ENCODE measurements at regions not wholly inside any gene's neighbourhood (a gene's known extent, or its start where the extent isn't known, plus 50 kb on each side); places are given as distances from the start of the nearest gene placed in this dataset.
"Not testable (repeated sequence)": the region's sequence is repeated elsewhere in the genome, so short reads cannot be mapped to it uniquely, and the experiment has no call there.

GRCh38 chr13:44797685-44798084 lies 191.6 kb downstream of the NUFIP1 start:
- Mint-ChIP-seq H3K27ac (ENCODE audit: unreplicated experiment) (no peak overlapping the region), H3K4me1 (ENCODE audit: low read depth, unreplicated experiment) (peaks cover 10% of the 10 kb centered on the region), H3K27me3 (ENCODE audit: low read depth, unreplicated experiment) (no peaks in the 10 kb centered on the region), H3K9me3 (ENCODE audit: unreplicated experiment) (no peaks in the 10 kb centered on the region), H3K36me3 (ENCODE audit: low read depth, unreplicated experiment) (peaks cover 2% of the 10 kb centered on the region), H3K4me3 (ENCODE audit: unreplicated experiment) (no peak overlapping the region)
- Histone ChIP-seq H3K4me2 (ENCODE audit: low read length) (no peak overlapping the region), H3K4me1 (ENCODE audit: insufficient read depth, low read length) (peaks cover 10% of the 10 kb centered on the region), H3K27me3 (ENCODE audit: insufficient read depth, low read length) (no peaks in the 10 kb centered on the region), H3K36me3 (ENCODE audit: insufficient read depth, low read length) (no peaks in the 10 kb centered on the region), H3K9ac (ENCODE audit: low read length) (no peak overlapping the region), H3K27ac (ENCODE audit: low read depth, low read length) (no peak overlapping the region), H3K4me3 (ENCODE audit: insufficient read depth, low read depth, low read length) (no peak overlapping the region), H3K9me3 (ENCODE audit: insufficient read depth, low read depth, low read length) (no peaks in the 10 kb centered on the region), H3K79me2 (ENCODE audit: insufficient read depth, low read length) (no peaks in the 10 kb centered on the region), H2AFZ (ENCODE audit: low read depth, low read length) (no peak overlapping the region), H4K20me1 (ENCODE audit: insufficient read depth, low read length) (no peaks in the 10 kb centered on the region)
- FAIRE-seq (no peak), DNase-seq (ENCODE audit: low read depth) (no peak)
- no peak for TF ChIP-seq EZH2 (IDR thresholded peaks at IDR 0.05; ENCODE audit: insufficient read depth, low read length)
- no peak for TF ChIP-seq CTCF (IDR thresholded peaks at IDR 0.05; ENCODE audit: insufficient read depth, low read depth, low read length)

GRCh38 chr13:44796597-44797490 lies 192.4 kb downstream of the NUFIP1 start:
- H3K27me3 Mint-ChIP-seq (ENCODE audit: low read depth, unreplicated experiment) = no peaks in the 10 kb centered on the region
- no peak for DNase-seq (ENCODE audit: low read depth)
- no peak for FAIRE-seq
- H3K9me3 Mint-ChIP-seq (ENCODE audit: unreplicated experiment) = no peaks in the 10 kb centered on the region
- peaks cover 2% of the 10 kb centered on the region for H3K4me1 Mint-ChIP-seq (ENCODE audit: low read depth, unreplicated experiment)
- H3K9me3 ChIP-seq (ENCODE audit: insufficient read depth, low read depth, low read length) = no peaks in the 10 kb centered on the region
- no peak overlapping the region for H3K9ac ChIP-seq (ENCODE audit: low read length)
- no peaks in the 10 kb centered on the region for H4K20me1 ChIP-seq (ENCODE audit: insufficient read depth, low read length)
- H3K4me3 ChIP-seq (ENCODE audit: insufficient read depth, low read depth, low read length) = no peak overlapping the region
- no peak overlapping the region for H3K27ac ChIP-seq (ENCODE audit: low read depth, low read length)
- no peaks in the 10 kb centered on the region for H3K79me2 ChIP-seq (ENCODE audit: insufficient read depth, low read length)
- H3K27ac Mint-ChIP-seq (ENCODE audit: unreplicated experiment) = peak overlapping the region; percentile 26
- H3K36me3 Mint-ChIP-seq (ENCODE audit: low read depth, unreplicated experiment) = peaks cover 2% of the 10 kb centered on the region
- H2AFZ ChIP-seq (ENCODE audit: low read depth, low read length) = no peak overlapping the region
- H3K36me3 ChIP-seq (ENCODE audit: insufficient read depth, low read length) = no peaks in the 10 kb centered on the region
- TF ChIP-seq CTCF (IDR thresholded peaks at IDR 0.05; ENCODE audit: insufficient read depth, low read depth, low read length) (no peak), EZH2 (IDR thresholded peaks at IDR 0.05; ENCODE audit: insufficient read depth, low read length) (no peak)
- no peaks in the 10 kb centered on the region for H3K27me3 ChIP-seq (ENCODE audit: insufficient read depth, low read length)
- no peak overlapping the region for H3K4me2 ChIP-seq (ENCODE audit: low read length)
- peaks cover 2% of the 10 kb centered on the region for H3K4me1 ChIP-seq (ENCODE audit: insufficient read depth, low read length)
- H3K4me3 Mint-ChIP-seq (ENCODE audit: unreplicated experiment) = no peak overlapping the region

GRCh38 chr13:44796039-44796438 lies 193.2 kb downstream of the NUFIP1 start:
- not testable (repeated sequence) for H3K36me3 ChIP-seq (ENCODE audit: insufficient read depth, low read length); FAIRE-seq; DNase-seq (ENCODE audit: low read depth); H3K27ac Mint-ChIP-seq (ENCODE audit: unreplicated experiment); H3K4me1 Mint-ChIP-seq (ENCODE audit: low read depth, unreplicated experiment); H3K4me2 ChIP-seq (ENCODE audit: low read length); H3K9ac ChIP-seq (ENCODE audit: low read length); H3K9me3 ChIP-seq (ENCODE audit: insufficient read depth, low read depth, low read length); H3K4me1 ChIP-seq (ENCODE audit: insufficient read depth, low read length); H4K20me1 ChIP-seq (ENCODE audit: insufficient read depth, low read length); H3K79me2 ChIP-seq (ENCODE audit: insufficient read depth, low read length); H3K27me3 ChIP-seq (ENCODE audit: insufficient read depth, low read length); H3K27ac ChIP-seq (ENCODE audit: low read depth, low read length); H3K9me3 Mint-ChIP-seq (ENCODE audit: unreplicated experiment); H3K4me3 ChIP-seq (ENCODE audit: insufficient read depth, low read depth, low read length); H2AFZ ChIP-seq (ENCODE audit: low read depth, low read length); H3K27me3 Mint-ChIP-seq (ENCODE audit: low read depth, unreplicated experiment); H3K36me3 Mint-ChIP-seq (ENCODE audit: low read depth, unreplicated experiment); H3K4me3 Mint-ChIP-seq (ENCODE audit: unreplicated experiment)
